Forelimb muscle (tissue), 1 donor: ENCODE measurements at regions not wholly inside any gene's neighbourhood (a gene's known extent, or its start where the extent isn't known, plus 50 kb on each side); places are given as distances from the start of the nearest gene placed in this dataset.

ENCODE experiments used
- DNase-seq: peaks from one replicate; pipeline ENCODE4 v3.0.0-alpha.2; 2013; ENCODE audit warnings: low read depth

- no peak for DNase-seq
Observed at GRCh38 chr17:65406552-65406951, 154.9 kb downstream of the AXIN2 start.

GRCh38 chr17:65405563-65405962 is 155.9 kb downstream of the AXIN2 start:
- no peak for DNase-seq

GRCh38 chr17:65404761-65405160 is 156.7 kb downstream of the AXIN2 start:
- no peak for DNase-seq

- no peak for DNase-seq
Observed at GRCh38 chr17:65403626-65404025, 157.8 kb downstream of the AXIN2 start.

DNA sequence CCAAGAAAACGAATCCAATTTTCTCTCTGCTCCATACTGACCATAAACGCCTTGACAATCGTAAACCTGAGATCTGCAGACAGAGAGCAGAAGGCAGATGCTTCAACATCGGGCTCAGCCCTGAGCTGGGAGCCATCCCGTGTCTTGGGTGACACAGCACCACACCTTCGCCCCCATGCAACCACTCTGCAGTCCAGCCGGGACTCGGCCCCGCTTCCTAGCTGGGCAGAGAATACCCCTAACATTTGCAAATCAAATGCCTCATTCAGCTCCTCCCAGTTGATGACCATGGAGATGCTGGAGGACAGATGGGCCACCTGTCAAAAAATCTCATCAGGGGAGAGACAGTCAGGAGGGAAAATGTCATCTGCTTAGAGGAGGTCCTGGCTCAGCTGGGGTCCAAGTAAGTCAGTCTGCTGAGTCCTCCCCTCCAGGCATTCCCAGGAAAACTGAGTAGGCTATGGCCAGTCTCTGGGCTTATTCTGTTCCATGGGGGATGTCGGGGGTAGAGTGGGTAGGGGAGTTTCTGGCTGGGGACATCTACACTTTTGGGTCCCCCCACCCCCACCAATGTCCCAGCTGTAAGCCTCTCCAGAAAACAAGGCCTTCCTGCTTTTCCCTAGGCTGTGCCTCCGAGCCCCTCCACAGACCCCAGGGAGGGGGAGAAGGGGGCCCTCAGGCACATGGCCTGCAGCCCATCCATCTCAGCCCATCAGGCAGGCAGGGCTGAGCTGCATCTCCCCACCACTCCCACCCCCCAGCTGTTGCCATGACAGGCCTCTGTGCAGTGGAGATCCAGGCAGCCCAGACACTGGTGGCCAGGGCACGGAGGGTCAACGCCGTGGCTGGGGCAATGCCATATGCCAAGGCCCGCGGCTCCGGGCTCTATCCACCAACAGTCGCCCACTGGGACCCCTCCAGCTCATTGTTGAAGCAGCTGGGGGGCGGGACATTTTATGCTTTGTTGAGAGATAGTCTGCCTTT is 158.6 kb downstream of the AXIN2 start:
- no peak for DNase-seq

GRCh38 chr17:65401561-65401960 is 159.9 kb downstream of the AXIN2 start:
- DNase-seq, result no peak

DNA sequence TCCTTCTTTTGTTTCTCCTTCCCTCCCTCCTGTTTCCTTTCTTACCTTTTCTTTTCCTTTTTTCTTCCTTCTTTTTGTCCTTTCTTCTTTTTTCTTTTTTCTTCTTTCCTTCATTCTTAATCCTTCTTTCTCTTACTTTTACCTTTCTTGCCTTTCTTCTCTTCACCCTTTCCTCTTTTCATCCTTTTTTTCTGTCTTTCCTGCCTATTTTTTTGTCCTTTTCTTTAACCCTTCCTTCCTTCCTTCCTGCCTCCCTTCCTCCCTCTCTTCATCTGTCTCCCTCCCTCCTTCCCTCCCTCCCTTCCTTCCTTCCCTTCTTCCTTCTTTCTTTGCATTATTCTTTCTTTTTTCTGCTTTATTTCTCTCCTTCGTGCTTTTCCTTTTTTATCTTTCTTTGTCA is 160.7 kb downstream of the AXIN2 start:
- DNase-seq, result no peak

- DNase-seq, result no peak
Observed at GRCh38 chr17:65398040-65398787, 163.2 kb downstream of the AXIN2 start.

- no peak for DNase-seq
Observed at GRCh38 chr17:65395924-65396323, 165.5 kb downstream of the AXIN2 start.

DNA sequence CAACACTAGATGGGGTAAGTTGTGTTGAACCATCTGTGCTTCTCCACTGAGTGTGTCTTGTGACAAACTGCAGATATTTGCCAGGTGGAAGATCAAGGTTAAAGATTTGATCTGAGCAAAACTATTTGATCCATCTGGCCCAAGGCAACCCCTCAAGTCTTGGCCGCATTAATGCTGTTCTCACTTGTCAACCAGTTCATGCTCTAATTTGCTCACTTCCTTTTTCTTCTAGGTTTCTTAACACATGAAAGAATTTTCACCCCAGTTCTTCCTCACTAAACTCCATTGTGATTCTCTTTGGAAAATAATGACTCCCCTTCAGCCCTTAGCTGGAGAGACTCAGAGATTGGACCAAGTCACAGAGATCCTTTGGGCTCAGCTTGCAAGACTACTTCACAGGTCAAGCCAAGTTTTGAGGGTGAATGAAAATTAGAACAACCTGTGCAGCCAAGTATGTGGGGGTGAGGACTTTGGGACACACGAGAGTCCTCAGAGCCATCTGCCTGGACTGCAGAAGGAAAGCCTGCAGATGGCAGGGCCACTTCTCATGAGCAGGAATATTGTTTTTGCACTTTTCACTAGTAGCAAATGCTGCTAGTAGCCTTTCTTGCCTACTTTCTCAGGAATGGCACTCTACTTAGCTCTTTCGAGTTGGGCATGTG is 166.5 kb downstream of the AXIN2 start:
- DNase-seq, result no peak

DNA sequence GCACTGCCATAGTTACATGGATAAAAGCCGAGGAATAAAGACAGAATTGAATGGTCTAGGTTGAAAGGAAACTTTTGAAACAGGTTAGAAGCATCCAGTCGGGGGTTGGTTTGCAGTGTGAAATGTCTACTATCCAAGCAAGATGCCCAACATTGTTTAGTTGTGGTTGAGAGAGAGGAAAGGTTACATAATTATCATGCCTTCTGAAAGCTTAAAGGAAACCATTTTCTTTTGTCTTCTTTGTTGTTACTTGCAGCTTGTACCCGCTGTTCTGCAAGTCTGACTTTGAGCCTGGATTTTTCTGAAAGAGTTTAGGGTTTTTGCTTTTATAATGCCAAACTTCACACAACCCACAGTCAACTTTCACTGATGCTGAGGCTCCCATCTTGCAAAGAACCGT is 167.9 kb downstream of the AXIN2 start:
- DNase-seq, result no peak

GRCh38 chr17:65389949-65390348 is 171.5 kb downstream of the AXIN2 start:
- DNase-seq, result no peak

- DNase-seq, result no peak
Observed at GRCh38 chr17:65389426-65389825, 172.0 kb downstream of the AXIN2 start.

DNA sequence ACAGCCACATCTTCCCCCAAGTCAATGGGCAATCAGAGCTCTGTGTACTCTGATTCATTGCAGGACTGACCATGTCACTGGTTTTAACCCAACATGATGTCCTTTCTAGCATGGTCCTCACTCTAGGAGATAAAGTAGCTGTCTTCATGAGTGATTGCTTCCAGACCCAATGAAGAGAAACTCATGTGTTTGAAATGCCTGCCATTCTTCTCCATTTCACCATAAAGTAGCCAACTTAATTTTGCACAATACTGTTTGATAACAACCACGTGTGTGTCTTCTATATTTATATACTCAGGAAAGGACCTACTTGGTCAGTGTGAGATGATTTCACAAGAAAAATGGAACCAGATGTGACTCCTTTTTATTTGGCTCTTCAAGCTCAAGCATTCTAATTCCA is 172.5 kb downstream of the AXIN2 start:
- no peak for DNase-seq

GRCh38 chr17:65387322-65387721 is 174.1 kb downstream of the AXIN2 start:
- DNase-seq, result no peak

DNA sequence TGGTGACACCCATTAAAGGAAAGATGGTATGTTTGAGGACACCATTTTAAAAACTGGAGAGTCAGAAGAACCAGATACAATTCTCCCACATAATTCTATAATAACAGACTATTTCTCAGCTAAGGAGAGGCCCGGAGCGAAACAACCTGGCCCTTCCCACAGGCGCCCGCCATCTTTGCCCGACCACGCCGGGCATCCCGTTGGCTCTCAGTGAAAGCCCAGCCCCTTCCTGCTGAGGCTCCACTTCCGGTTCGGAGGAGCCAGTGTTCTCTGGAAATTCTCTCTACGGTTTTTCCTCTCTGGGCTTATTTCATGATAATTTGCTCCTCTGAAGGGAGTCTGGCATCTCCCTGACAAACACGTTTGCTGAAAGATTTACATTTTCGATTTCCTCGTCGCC is 175.7 kb downstream of the AXIN2 start:
- no peak for DNase-seq

DNA sequence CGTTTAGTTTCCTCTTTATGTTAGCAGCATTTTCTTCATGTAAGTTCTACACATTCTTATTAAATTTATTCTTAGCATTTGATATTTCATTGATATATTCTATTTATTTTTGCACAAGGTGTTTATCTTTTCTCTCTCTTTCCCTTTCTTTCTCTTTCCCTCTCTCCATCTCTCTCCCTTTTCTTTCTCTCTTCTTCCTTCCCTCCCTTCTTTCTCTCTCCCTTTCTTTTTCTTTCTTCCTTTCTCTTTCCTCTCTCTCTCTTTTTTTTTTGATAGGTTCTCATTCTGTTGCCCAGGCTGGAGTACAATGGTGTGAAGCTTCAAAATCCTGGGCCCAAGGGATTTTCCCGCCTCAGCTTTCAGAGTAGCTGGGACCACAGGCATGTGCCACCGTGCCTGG is 176.4 kb downstream of the AXIN2 start:
- DNase-seq, result no peak

DNA sequence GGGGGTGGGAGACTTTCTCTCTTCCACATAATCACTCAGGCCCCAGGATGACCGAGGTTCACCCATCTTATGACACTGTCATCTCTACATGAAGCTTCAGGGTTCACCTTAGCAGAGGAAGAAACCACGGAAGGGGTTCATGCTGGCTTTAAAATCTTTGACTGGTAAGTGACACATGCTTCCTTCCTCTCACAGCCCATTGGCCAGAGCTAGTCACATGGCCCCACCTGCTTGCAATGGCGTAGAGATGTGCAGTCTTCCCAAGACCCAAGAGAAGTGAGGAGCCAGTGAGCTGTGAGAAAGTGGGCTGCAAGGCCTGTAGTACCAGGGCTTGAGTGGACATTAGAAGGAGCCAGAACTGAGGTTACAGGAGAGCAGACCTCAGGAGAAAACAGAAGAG is 180.3 kb downstream of the AXIN2 start:
- no peak for DNase-seq

- no peak for DNase-seq
Observed at GRCh38 chr17:65374966-65375365, 186.5 kb downstream of the AXIN2 start.

GRCh38 chr17:65371702-65372101 is 189.7 kb downstream of the AXIN2 start:
- no peak for DNase-seq

- no peak for DNase-seq
Observed at GRCh38 chr17:65370669-65371131, 190.7 kb downstream of the AXIN2 start.

GRCh38 chr17:65368341-65368740 is 193.1 kb downstream of the AXIN2 start:
- no peak for DNase-seq
